Activated T-cell treated with anti-CD3 and anti-CD28 coated beads, Interleukin-2, amount 50 U/mL, for 4 hours (primary cell): ENCODE measurements at regions not wholly inside any gene's neighbourhood (a gene's known extent, or its start where the extent isn't known, plus 50 kb on each side); places are given as distances from the start of the nearest gene placed in this dataset.

ENCODE experiments used
- ATAC-seq, 2 donors: fragments of 200-7000 bp; cut with Tn5 transposase; one replicate each; pipeline ENCODE4 v1.10.0; 2021
- DNase-seq: peaks from one replicate; pipeline ENCODE4 v3.0.0-alpha.2; 2020
- H3K27me3 Mint-ChIP-seq: one replicate; pipeline ENCODE4 v1.8.0; 2021; ENCODE audit warnings: low read depth, mixed read lengths
- H3K36me3 Mint-ChIP-seq: one replicate; pipeline ENCODE4 v1.8.0; 2022; ENCODE audit warnings: mixed read lengths; ENCODE audit not compliant: insufficient read depth
- H3K4me1 Mint-ChIP-seq: one replicate; pipeline ENCODE4 v1.8.0; 2021; ENCODE audit warnings: low read depth, mixed read lengths
- H3K4me3 Mint-ChIP-seq: one replicate; pipeline ENCODE4 v1.8.0; 2021; ENCODE audit warnings: mild to moderate bottlenecking, moderate library complexity, mixed read lengths
- H3K9me3 Mint-ChIP-seq: one replicate; pipeline ENCODE4 v1.8.0; 2021; ENCODE audit warnings: mixed read lengths

- Mint-ChIP-seq H3K9me3 (peaks cover 4% of the 10 kb centered on the region), H3K27me3 (no peaks in the 10 kb centered on the region), H3K4me1 (peaks cover 21% of the 10 kb centered on the region)
Measured at GRCh38 chrX:39509157-39509556, 588.6 kb downstream of the BCOR start.

GRCh38 chrX:39513836-39514235 is 583.9 kb downstream of the BCOR start:
- no peak overlapping the region for H3K4me3 Mint-ChIP-seq
- H3K36me3 Mint-ChIP-seq = no peaks in the 10 kb centered on the region
- H3K4me1 Mint-ChIP-seq = peaks cover 4% of the 10 kb centered on the region
- H3K9me3 Mint-ChIP-seq = peaks cover 4% of the 10 kb centered on the region
- no peaks in the 10 kb centered on the region for H3K27me3 Mint-ChIP-seq
- ATAC-seq (no peak), DNase-seq (no peak)

More at GRCh38 chrX:39509157-39509556, 588.6 kb downstream of the BCOR start:
- no peak for DNase-seq
- Mint-ChIP-seq H3K36me3 (no peaks in the 10 kb centered on the region), H3K4me3 (no peak overlapping the region)
- ATAC-seq = no peak

GRCh38 chrX:39514801-39515200 is 583.0 kb downstream of the BCOR start:
- DNase-seq (no peak), ATAC-seq (no peak)
- Mint-ChIP-seq H3K4me1 (no peaks in the 10 kb centered on the region), H3K9me3 (no peaks in the 10 kb centered on the region), H3K27me3 (no peaks in the 10 kb centered on the region), H3K4me3 (no peak overlapping the region), H3K36me3 (no peaks in the 10 kb centered on the region)

GRCh38 chrX:39516427-39516841 is 581.3 kb downstream of the BCOR start:
- ATAC-seq (no peak), DNase-seq (no peak)
- H3K9me3 Mint-ChIP-seq = no peaks in the 10 kb centered on the region
- no peaks in the 10 kb centered on the region for H3K36me3 Mint-ChIP-seq
- H3K4me1 Mint-ChIP-seq = no peaks in the 10 kb centered on the region
- H3K4me3 Mint-ChIP-seq = no peak overlapping the region
- H3K27me3 Mint-ChIP-seq = no peaks in the 10 kb centered on the region

GRCh38 chrX:39518476-39519029 is 579.2 kb downstream of the BCOR start:
- Mint-ChIP-seq H3K4me1 (no peaks in the 10 kb centered on the region), H3K36me3 (no peaks in the 10 kb centered on the region), H3K27me3 (no peaks in the 10 kb centered on the region), H3K4me3 (no peak overlapping the region), H3K9me3 (no peaks in the 10 kb centered on the region)
- ATAC-seq = no peak
- no peak for DNase-seq

GRCh38 chrX:39519030-39519488 is 578.7 kb downstream of the BCOR start:
- Mint-ChIP-seq H3K27me3 (no peaks in the 10 kb centered on the region), H3K4me1 (no peaks in the 10 kb centered on the region), H3K36me3 (no peaks in the 10 kb centered on the region), H3K4me3 (no peak overlapping the region), H3K9me3 (no peaks in the 10 kb centered on the region)
- DNase-seq (no peak), ATAC-seq (no peak)

- Mint-ChIP-seq H3K9me3 (no peaks in the 10 kb centered on the region), H3K4me3 (no peak overlapping the region), H3K36me3 (no peaks in the 10 kb centered on the region), H3K4me1 (no peaks in the 10 kb centered on the region), H3K27me3 (no peaks in the 10 kb centered on the region)
- no peak for ATAC-seq
- DNase-seq = no peak
Measured at GRCh38 chrX:39519566-39520301, 578.0 kb downstream of the BCOR start.

GRCh38 chrX:39525758-39526157 is 572.0 kb downstream of the BCOR start:
- DNase-seq (no peak), ATAC-seq (no peak)
- H3K4me3 Mint-ChIP-seq = no peak overlapping the region
- H3K36me3 Mint-ChIP-seq = no peaks in the 10 kb centered on the region
- H3K9me3 Mint-ChIP-seq = no peaks in the 10 kb centered on the region
- no peaks in the 10 kb centered on the region for H3K27me3 Mint-ChIP-seq
- H3K4me1 Mint-ChIP-seq = no peaks in the 10 kb centered on the region

- ATAC-seq (no peak), DNase-seq (no peak)
- Mint-ChIP-seq H3K4me1 (no peaks in the 10 kb centered on the region), H3K9me3 (no peaks in the 10 kb centered on the region), H3K4me3 (no peak overlapping the region), H3K27me3 (no peaks in the 10 kb centered on the region), H3K36me3 (no peaks in the 10 kb centered on the region)
Measured at GRCh38 chrX:39527025-39527424, 570.7 kb downstream of the BCOR start.

- Mint-ChIP-seq H3K4me1 (peaks cover 4% of the 10 kb centered on the region), H3K4me3 (no peak overlapping the region), H3K9me3 (no peaks in the 10 kb centered on the region), H3K36me3 (no peaks in the 10 kb centered on the region), H3K27me3 (no peaks in the 10 kb centered on the region)
- no peak for ATAC-seq
- DNase-seq = no peak
Measured at GRCh38 chrX:39528161-39528916, 569.4 kb downstream of the BCOR start.

- no peaks in the 10 kb centered on the region for H3K36me3 Mint-ChIP-seq
- ATAC-seq = no peak
- peaks cover 3% of the 10 kb centered on the region for H3K27me3 Mint-ChIP-seq
- no peaks in the 10 kb centered on the region for H3K9me3 Mint-ChIP-seq
- H3K4me1 Mint-ChIP-seq = peaks cover 5% of the 10 kb centered on the region
- H3K4me3 Mint-ChIP-seq = no peak overlapping the region
- DNase-seq = no peak
Measured at GRCh38 chrX:39532761-39533160, 565.0 kb downstream of the BCOR start.

GRCh38 chrX:39534949-39535348 is 562.8 kb downstream of the BCOR start:
- Mint-ChIP-seq H3K9me3 (no peaks in the 10 kb centered on the region), H3K36me3 (no peaks in the 10 kb centered on the region), H3K4me3 (no peak overlapping the region), H3K27me3 (peaks cover 3% of the 10 kb centered on the region), H3K4me1 (peaks cover 5% of the 10 kb centered on the region)
- DNase-seq (no peak), ATAC-seq (no peak)

GRCh38 chrX:39536211-39536610 is 561.5 kb downstream of the BCOR start:
- Mint-ChIP-seq H3K36me3 (no peaks in the 10 kb centered on the region), H3K27me3 (peaks cover 5% of the 10 kb centered on the region), H3K4me1 (peaks cover 5% of the 10 kb centered on the region), H3K4me3 (no peak overlapping the region), H3K9me3 (no peaks in the 10 kb centered on the region)
- no peak for DNase-seq
- no peak for ATAC-seq

- no peaks in the 10 kb centered on the region for H3K36me3 Mint-ChIP-seq
- no peaks in the 10 kb centered on the region for H3K4me1 Mint-ChIP-seq
- no peak for DNase-seq
- no peak for ATAC-seq
- no peak overlapping the region for H3K4me3 Mint-ChIP-seq
- peaks cover 12% of the 10 kb centered on the region for H3K9me3 Mint-ChIP-seq
- H3K27me3 Mint-ChIP-seq = peaks cover 6% of the 10 kb centered on the region
Measured at GRCh38 chrX:39541881-39542280, 555.9 kb downstream of the BCOR start.

- Mint-ChIP-seq H3K4me3 (no peak overlapping the region), H3K9me3 (peaks cover 12% of the 10 kb centered on the region), H3K36me3 (no peaks in the 10 kb centered on the region), H3K27me3 (peaks cover 4% of the 10 kb centered on the region), H3K4me1 (no peaks in the 10 kb centered on the region)
- no peak for ATAC-seq
- no peak for DNase-seq
Measured at GRCh38 chrX:39542316-39542715, 555.4 kb downstream of the BCOR start.
